HG02852 (cell line): ENCODE measurements at regions not wholly inside any gene's neighbourhood (a gene's known extent, or its start where the extent isn't known, plus 50 kb on each side); places are given as distances from the start of the nearest gene placed in this dataset.
"Not testable (repeated sequence)": the region's sequence is repeated elsewhere in the genome, so short reads cannot be mapped to it uniquely, and the experiment has no call there.

Experiments
- ATAC-seq: cut with Tn5 transposase; IDR thresholded peaks from one replicate; pipeline ENCODE4 v1.9.1; 2021; ENCODE audit warnings: mild to moderate bottlenecking, moderate library complexity; ENCODE audit not compliant: unreplicated experiment

GRCh38 chr3:190193210-190193609 is 72.5 kb upstream of the P3H2 start:
- no peak for ATAC-seq

GRCh38 chr3:190192739-190193138 is 72.0 kb upstream of the P3H2 start:
- no peak for ATAC-seq

GRCh38 chr3:190192087-190192486 is 71.4 kb upstream of the P3H2 start:
- ATAC-seq = no peak

- ATAC-seq = no peak
Observed at GRCh38 chr3:190188197-190188596, 67.5 kb upstream of the P3H2 start.

GRCh38 chr3:190183121-190183520 is 62.4 kb upstream of the P3H2 start:
- no peak for ATAC-seq

GRCh38 chr3:190182418-190183043 is 61.8 kb upstream of the P3H2 start:
- no peak for ATAC-seq

GRCh38 chr3:190180268-190180667 is 59.6 kb upstream of the P3H2 start:
- no peak for ATAC-seq

- ATAC-seq = no peak
Observed at GRCh38 chr3:190178779-190179178, 58.1 kb upstream of the P3H2 start.

GRCh38 chr3:190176933-190177525 is 56.3 kb upstream of the P3H2 start:
- not testable (repeated sequence) for ATAC-seq

- not testable (repeated sequence) for ATAC-seq
Observed at GRCh38 chr3:190176106-190176505, 55.4 kb upstream of the P3H2 start.

- no peak for ATAC-seq
Observed at GRCh38 chr3:190175490-190175889, 54.8 kb upstream of the P3H2 start.

- ATAC-seq = no peak
Observed at GRCh38 chr3:190174471-190174870, 53.8 kb upstream of the P3H2 start.

- no peak for ATAC-seq
Observed at GRCh38 chr3:190173426-190173825, 52.7 kb upstream of the P3H2 start.

GRCh38 chr3:190172751-190173150 is 52.1 kb upstream of the P3H2 start:
- ATAC-seq = no peak
